Gastrocnemius medialis (tissue), 4 donors: ENCODE measurements at regions not wholly inside any gene's neighbourhood (a gene's known extent, or its start where the extent isn't known, plus 50 kb on each side); places are given as distances from the start of the nearest gene placed in this dataset.

ENCODE experiments used
- POLR2A ChIP-seq, 2 donors: fragments of 450-650 bp; IDR thresholded peaks; one replicate each; pipeline ENCODE4 v1.6.1; 2017; ENCODE audit warnings: antibody characterized with exemption in 2 of 2, mild to moderate bottlenecking in 2 of 2, moderate library complexity in 2 of 2
- TF ChIP-seq, protein P1 (sequence below), 5 experiments: fragments of 450-650 bp in 3 of 5; fragments of 200-600 bp in 2 of 5; sonication (generic) in 2 of 5; IDR thresholded peaks in 4 of 5; conservative IDR thresholded peaks in 1 of 5; 1 replicate in 4 of 5; 2 replicates in 1 of 5; pipeline ENCODE4 v1.5.1; 2016 to 2019; ENCODE audit warnings: antibody characterized with exemption in 5 of 5, mild to moderate bottlenecking in 3 of 5, moderate library complexity in 3 of 5

DNA sequence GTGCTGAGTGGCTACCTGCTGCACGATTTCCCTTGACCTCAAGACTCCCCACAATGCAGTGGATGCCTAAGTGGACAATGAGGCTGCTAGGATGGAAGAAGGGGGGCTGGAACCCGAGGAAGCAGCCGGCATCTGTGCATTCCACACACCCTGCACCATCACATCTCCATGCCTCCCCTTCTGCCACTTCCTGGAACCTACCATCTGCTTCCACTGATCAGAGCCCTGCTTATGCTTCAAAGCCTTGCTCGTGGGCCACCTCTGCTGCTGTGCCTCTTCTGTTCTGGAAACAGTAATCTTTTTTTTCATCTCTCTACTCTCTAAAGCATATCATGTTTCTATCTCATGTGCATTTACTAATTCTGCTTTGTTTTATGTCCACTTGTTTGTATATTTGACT, 66.2 kb upstream of the WDR26 start:
- TF ChIP-seq, protein P1, sequence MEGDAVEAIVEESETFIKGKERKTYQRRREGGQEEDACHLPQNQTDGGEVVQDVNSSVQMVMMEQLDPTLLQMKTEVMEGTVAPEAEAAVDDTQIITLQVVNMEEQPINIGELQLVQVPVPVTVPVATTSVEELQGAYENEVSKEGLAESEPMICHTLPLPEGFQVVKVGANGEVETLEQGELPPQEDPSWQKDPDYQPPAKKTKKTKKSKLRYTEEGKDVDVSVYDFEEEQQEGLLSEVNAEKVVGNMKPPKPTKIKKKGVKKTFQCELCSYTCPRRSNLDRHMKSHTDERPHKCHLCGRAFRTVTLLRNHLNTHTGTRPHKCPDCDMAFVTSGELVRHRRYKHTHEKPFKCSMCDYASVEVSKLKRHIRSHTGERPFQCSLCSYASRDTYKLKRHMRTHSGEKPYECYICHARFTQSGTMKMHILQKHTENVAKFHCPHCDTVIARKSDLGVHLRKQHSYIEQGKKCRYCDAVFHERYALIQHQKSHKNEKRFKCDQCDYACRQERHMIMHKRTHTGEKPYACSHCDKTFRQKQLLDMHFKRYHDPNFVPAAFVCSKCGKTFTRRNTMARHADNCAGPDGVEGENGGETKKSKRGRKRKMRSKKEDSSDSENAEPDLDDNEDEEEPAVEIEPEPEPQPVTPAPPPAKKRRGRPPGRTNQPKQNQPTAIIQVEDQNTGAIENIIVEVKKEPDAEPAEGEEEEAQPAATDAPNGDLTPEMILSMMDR (IDR thresholded peaks at IDR 0.05 in 4 of 5, conservative IDR thresholded peaks at IDR 0.05 in 1 of 5), result no peak
- no peak for TF ChIP-seq POLR2A (IDR thresholded peaks at IDR 0.05)
